Natural killer cell (primary cell): ENCODE measurements at regions not wholly inside any gene's neighbourhood (a gene's known extent, or its start where the extent isn't known, plus 50 kb on each side); places are given as distances from the start of the nearest gene placed in this dataset.
"Not testable (repeated sequence)": the region's sequence is repeated elsewhere in the genome, so short reads cannot be mapped to it uniquely, and the experiment has no call there.

Source experiments
- ATAC-seq, 3 donors: fragments of 150-1000 bp in 2 of 3; fragments of 200-7000 bp in 1 of 3; cut with Tn5 transposase; 1 replicate in 1 of 3; 2 replicates in 2 of 3; pipeline ENCODE4 v1.10.0; 2021; ENCODE audit warnings: mild to moderate bottlenecking in 2 of 3, moderate library complexity in 2 of 3
- DNase-seq, 2 donors: peaks; one replicate each; pipeline versions ENCODE4 v3.0.0 to v3.0.0-alpha.2; 2013 to 2021; ENCODE audit warnings: mixed read lengths in 1 of 2
- H3K27ac ChIP-seq: one replicate; pipeline ENCODE4 v1.5.1; 2013; ENCODE audit warnings: mild to moderate bottlenecking, low read length
- H3K27me3 ChIP-seq: one replicate; pipeline ENCODE4 v1.6.1; 2013; ENCODE audit warnings: low read length; ENCODE audit not compliant: control insufficient read depth, insufficient read depth
- H3K36me3 ChIP-seq: one replicate; pipeline ENCODE4 v1.6.1; 2013; ENCODE audit warnings: low read length; ENCODE audit not compliant: control insufficient read depth, insufficient read depth
- H3K4me1 ChIP-seq: one replicate; pipeline ENCODE4 v1.6.1; 2013; ENCODE audit warnings: low read length; ENCODE audit not compliant: control insufficient read depth, insufficient read depth
- H3K4me3 ChIP-seq: one replicate; pipeline ENCODE4 v1.5.1; 2013; ENCODE audit warnings: low read length
- H3K9me3 ChIP-seq: one replicate; pipeline ENCODE4 v1.6.1; 2013; ENCODE audit warnings: low read length; ENCODE audit not compliant: control insufficient read depth, insufficient read depth
- H3K27ac Mint-ChIP-seq, 2 donors: one replicate each; pipeline ENCODE4 v1.8.0; 2022; ENCODE audit warnings: mild to moderate bottlenecking in 2 of 2, mixed read lengths in 2 of 2, moderate library complexity in 1 of 2
- H3K27me3 Mint-ChIP-seq, 2 donors: one replicate each; pipeline ENCODE4 v1.8.0; 2022; ENCODE audit warnings: low read depth in 2 of 2, mixed read lengths in 2 of 2
- H3K36me3 Mint-ChIP-seq: one replicate; pipeline ENCODE4 v1.8.0; 2022; ENCODE audit warnings: mixed read lengths
- H3K4me1 Mint-ChIP-seq, 2 donors: one replicate each; pipeline ENCODE4 v1.8.0; 2022; ENCODE audit warnings: mixed read lengths in 2 of 2
- H3K4me3 Mint-ChIP-seq: one replicate; pipeline ENCODE4 v1.8.0; 2022; ENCODE audit warnings: mild to moderate bottlenecking, moderate library complexity, mixed read lengths
- H3K9me3 Mint-ChIP-seq, 2 donors: one replicate each; pipeline ENCODE4 v1.8.0; 2022; ENCODE audit warnings: mixed read lengths in 2 of 2
- WGBS: methylation state at CpG from one replicate; pipeline ENCODE4 v1.1.7; 2013; ENCODE audit warnings: missing lambda C conversion rate; ENCODE audit not compliant: insufficient coverage; 5-methylcytosine and 5-hydroxymethylcytosine counted together
- intact Hi-C: fragments of 100-400 bp; cut with micrococcal nuclease; formaldehyde crosslinking; loops from one replicate; pipeline ENCODE4 v1.14.2; 2022
- TF ChIP-seq, protein P1 (sequence below): fragments of 200-600 bp; IDR thresholded peaks from one replicate; pipeline ENCODE4 v1.8.0; 2022; ENCODE audit warnings: antibody characterized with exemption

DNA sequence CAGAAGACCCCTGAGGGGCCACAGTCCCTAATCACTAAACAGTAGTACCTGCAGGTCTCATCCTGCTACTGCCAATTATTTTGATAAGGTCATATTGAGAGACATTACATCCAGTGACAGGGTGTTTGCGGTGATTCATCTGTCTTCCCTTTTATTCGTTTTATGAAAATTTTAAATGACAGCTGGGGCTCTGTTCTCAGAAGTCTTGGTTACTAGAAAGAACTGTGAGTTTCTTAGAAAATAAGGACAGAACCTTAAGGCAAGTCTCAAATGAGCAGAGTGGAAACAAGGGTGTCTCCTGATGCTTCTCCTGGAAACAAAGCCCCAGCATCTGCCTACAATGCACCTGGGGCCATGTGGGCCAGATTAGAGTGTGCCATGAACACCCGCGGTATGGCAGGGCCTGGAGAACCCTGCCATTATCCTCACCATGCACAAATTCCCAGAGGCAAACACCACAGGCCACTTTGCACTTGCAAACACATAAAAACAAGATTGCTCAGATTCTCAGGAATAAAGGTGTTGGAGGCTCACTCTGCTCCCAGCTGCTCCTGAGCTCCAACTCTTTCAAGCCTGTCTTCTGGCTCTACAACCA is 66.3 kb upstream of the IQSEC1 start:
- intact Hi-C loops, result no loop called here
- H3K4me1 ChIP-seq, result no peaks in the 10 kb centered on the region
- TF ChIP-seq, protein P1, sequence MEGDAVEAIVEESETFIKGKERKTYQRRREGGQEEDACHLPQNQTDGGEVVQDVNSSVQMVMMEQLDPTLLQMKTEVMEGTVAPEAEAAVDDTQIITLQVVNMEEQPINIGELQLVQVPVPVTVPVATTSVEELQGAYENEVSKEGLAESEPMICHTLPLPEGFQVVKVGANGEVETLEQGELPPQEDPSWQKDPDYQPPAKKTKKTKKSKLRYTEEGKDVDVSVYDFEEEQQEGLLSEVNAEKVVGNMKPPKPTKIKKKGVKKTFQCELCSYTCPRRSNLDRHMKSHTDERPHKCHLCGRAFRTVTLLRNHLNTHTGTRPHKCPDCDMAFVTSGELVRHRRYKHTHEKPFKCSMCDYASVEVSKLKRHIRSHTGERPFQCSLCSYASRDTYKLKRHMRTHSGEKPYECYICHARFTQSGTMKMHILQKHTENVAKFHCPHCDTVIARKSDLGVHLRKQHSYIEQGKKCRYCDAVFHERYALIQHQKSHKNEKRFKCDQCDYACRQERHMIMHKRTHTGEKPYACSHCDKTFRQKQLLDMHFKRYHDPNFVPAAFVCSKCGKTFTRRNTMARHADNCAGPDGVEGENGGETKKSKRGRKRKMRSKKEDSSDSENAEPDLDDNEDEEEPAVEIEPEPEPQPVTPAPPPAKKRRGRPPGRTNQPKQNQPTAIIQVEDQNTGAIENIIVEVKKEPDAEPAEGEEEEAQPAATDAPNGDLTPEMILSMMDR, result no peak
- no peak overlapping the region for H3K27ac Mint-ChIP-seq
- no peaks in the 10 kb centered on the region for H3K27me3 ChIP-seq
- H3K36me3 Mint-ChIP-seq, result no peaks in the 10 kb centered on the region
- H3K4me1 Mint-ChIP-seq, result no peaks in the 10 kb centered on the region
- H3K9me3 Mint-ChIP-seq, result no peaks in the 10 kb centered on the region
- ATAC-seq, result no peak
- no peaks in the 10 kb centered on the region for H3K36me3 ChIP-seq
- WGBS, result 76% methylated on average over 4 of the region's 4 CpGs
- no peak overlapping the region for H3K4me3 Mint-ChIP-seq
- DNase-seq, result no peak
- no peaks in the 10 kb centered on the region for H3K9me3 ChIP-seq
- H3K4me3 ChIP-seq, result no peak overlapping the region
- peaks cover 24 to 42% of the 10 kb centered on the region in 2 donors for H3K27me3 Mint-ChIP-seq
- no peak overlapping the region for H3K27ac ChIP-seq

DNA sequence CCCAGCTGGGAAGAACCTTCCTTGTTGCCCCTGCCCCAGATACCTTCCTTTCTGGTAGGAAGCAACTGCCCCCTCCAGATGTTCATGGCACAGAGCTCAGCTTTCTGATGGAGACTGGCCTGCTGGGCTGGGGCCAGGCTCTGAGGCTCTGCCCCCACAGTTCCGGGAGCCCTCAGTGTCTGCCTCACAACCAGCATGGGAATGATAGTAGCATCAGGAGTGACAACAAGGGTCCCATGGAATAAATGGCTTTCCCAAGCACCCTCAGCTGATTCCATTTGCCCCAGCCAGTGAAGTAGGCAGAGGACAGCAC is 65.6 kb upstream of the IQSEC1 start:
- Mint-ChIP-seq H3K36me3 (no peaks in the 10 kb centered on the region), H3K4me1 (no peaks in the 10 kb centered on the region), H3K9me3 (no peaks in the 10 kb centered on the region), H3K4me3 (no peak overlapping the region), H3K27ac (no peak overlapping the region), H3K27me3 (peaks cover 24 to 42% of the 10 kb centered on the region in 2 donors)
- 86% methylated on average over 1 of the region's 1 CpG for WGBS
- Histone ChIP-seq H3K27me3 (no peaks in the 10 kb centered on the region), H3K9me3 (no peaks in the 10 kb centered on the region), H3K27ac (no peak overlapping the region), H3K36me3 (no peaks in the 10 kb centered on the region), H3K4me1 (no peaks in the 10 kb centered on the region), H3K4me3 (no peak overlapping the region)
- ATAC-seq (no peak), DNase-seq (no peak)
- intact Hi-C loops, result no loop called here
- TF ChIP-seq, protein P1, result no peak

DNA sequence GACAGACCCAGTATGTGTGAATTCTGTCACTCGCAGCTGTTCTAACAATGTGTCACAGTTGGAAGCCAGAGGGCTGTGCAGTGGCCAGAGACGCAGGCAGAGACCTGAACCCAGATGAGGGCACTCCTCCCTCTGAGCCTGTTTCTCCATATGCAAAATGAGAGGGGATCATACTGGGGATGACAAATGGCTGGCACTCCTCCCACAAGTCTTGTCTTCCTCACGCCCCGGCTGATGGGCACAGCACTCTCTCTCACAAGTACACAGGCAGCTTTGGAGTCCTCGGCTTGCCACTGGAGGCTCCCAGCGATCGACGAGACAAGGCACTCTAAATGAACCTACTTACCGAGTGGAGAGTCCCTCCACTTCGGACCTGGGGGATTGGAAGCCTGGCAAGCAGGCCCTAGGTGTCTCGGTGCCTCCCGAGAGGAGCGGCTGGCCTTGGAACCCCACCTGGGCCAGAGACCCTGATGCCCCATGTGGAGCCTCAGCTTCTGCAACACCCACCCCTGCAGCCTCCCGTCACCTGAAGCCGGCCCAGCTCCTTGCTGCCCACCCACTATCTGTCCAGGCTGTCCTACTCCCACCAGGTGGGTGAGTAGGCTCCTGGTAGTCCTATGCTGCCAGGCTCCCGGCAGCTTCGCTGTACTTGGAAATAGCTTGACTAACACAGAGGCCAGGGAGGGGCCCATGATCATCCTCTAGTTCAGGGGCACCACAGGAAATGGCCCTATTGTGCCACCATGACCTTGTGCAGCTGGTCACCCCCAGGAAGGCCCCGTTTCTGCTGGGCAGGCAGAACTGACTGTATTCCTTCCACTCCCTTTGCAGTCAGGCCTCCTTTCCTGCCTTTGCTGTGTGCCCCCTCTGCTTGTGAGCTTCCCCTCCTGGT is 65.0 kb upstream of the IQSEC1 start:
- TF ChIP-seq, protein P1, result no peak
- ATAC-seq, result no peak
- Histone ChIP-seq H3K36me3 (no peaks in the 10 kb centered on the region), H3K9me3 (no peaks in the 10 kb centered on the region), H3K4me1 (no peaks in the 10 kb centered on the region), H3K27me3 (no peaks in the 10 kb centered on the region), H3K27ac (no peak overlapping the region), H3K4me3 (no peak overlapping the region)
- H3K4me1 Mint-ChIP-seq, result no peaks in the 10 kb centered on the region
- H3K36me3 Mint-ChIP-seq, result no peaks in the 10 kb centered on the region
- peaks cover 24 to 48% of the 10 kb centered on the region in 2 donors for H3K27me3 Mint-ChIP-seq
- no peak for DNase-seq
- H3K9me3 Mint-ChIP-seq, result no peaks in the 10 kb centered on the region
- no peak overlapping the region for H3K27ac Mint-ChIP-seq
- intact Hi-C loops, result no loop called here
- 82% methylated on average over 18 of the region's 18 CpGs for WGBS
- no peak overlapping the region for H3K4me3 Mint-ChIP-seq

DNA sequence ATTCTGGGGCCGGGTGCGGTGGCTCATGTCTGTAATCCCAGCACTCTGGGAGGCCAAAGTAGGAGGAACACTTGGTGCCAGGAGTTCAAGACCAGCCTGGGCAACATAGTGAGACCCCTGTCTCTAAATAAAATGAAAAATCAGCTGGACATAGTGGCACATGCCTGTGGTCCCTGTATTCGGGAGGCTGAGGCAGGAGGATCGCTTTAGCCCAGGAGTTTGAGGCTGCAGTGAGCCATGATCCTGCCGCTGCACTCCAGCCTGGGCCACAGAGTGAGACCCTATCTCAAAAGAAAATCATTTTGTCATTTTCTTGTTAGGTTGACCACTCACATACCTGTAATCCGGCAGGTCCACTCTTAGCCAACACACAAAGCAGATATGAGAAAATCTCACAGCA is 63.6 kb upstream of the IQSEC1 start:
- H3K36me3 ChIP-seq, H3K4me1 ChIP-seq, H3K9me3 ChIP-seq, intact Hi-C loops, H3K9me3 Mint-ChIP-seq, H3K27ac ChIP-seq, DNase-seq, H3K4me1 Mint-ChIP-seq, ATAC-seq, H3K4me3 ChIP-seq, H3K27ac Mint-ChIP-seq, H3K36me3 Mint-ChIP-seq, H3K4me3 Mint-ChIP-seq, H3K27me3 ChIP-seq: not testable (repeated sequence)
- 91% methylated on average over 6 of the region's 6 CpGs for WGBS
- H3K27me3 Mint-ChIP-seq, result peaks cover 19 to 61% of the 10 kb centered on the region in 2 donors
